Adipocyte (in vitro differentiated cells): ENCODE measurements at regions not wholly inside any gene's neighbourhood (a gene's known extent, or its start where the extent isn't known, plus 50 kb on each side); places are given as distances from the start of the nearest gene placed in this dataset.
"Not testable (repeated sequence)": the region's sequence is repeated elsewhere in the genome, so short reads cannot be mapped to it uniquely, and the experiment has no call there.

Experiments used
- DNase-seq: peaks from one replicate; pipeline ENCODE4 v3.0.0-alpha.2; 2015; ENCODE audit warnings: low read depth
- H3K27me3 ChIP-seq: replicated peaks from 2 replicates; pipeline ENCODE4 v1.7.0; 2013; ENCODE audit warnings: mild to moderate bottlenecking, low read length, moderate library complexity; ENCODE audit not compliant: control insufficient read depth, insufficient read depth
- H3K36me3 ChIP-seq: 2 replicates; pipeline ENCODE4 v1.7.0; 2013; ENCODE audit warnings: low read length, mild to moderate bottlenecking, moderate library complexity; ENCODE audit not compliant: control insufficient read depth, insufficient read depth, severe bottlenecking
- H3K4me1 ChIP-seq: 2 replicates; pipeline ENCODE4 v1.7.0; 2013; ENCODE audit warnings: mild to moderate bottlenecking, low read length, moderate library complexity; ENCODE audit not compliant: control insufficient read depth, insufficient read depth
- H3K4me3 ChIP-seq: 2 replicates; pipeline ENCODE4 v1.7.0; 2013; ENCODE audit warnings: mild to moderate bottlenecking, low read length, moderate library complexity
- H3K9ac ChIP-seq: 2 replicates; pipeline ENCODE4 v1.7.0; 2013; ENCODE audit warnings: mild to moderate bottlenecking, low read length, moderate library complexity
- H3K9me3 ChIP-seq: 2 replicates; pipeline ENCODE4 v1.7.0; 2013; ENCODE audit warnings: mild to moderate bottlenecking, low read length, moderate library complexity; ENCODE audit not compliant: control insufficient read depth

DNA sequence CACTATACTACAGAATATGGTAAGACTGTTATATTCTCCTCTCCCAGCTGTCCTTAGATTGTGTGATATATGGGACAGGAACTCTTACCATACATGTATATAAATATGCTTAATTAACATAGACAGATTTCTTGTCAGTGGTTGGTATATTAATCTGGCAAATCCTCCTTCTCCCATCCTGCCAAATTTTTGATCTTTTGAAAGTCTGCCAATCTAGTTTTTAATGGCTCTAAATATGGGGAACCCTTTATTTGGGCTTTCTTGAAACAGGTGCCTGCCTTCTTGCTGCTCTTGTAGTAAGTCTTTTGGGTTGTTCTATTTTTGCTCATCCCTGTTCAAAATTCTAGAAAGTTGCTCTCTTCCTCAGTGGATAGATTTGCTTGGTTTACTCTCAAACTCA lies 63.5 kb downstream of the SPATA31D1 start:
- no peak for DNase-seq
- H3K4me1 ChIP-seq: no peaks in the 10 kb centered on the region

DNA sequence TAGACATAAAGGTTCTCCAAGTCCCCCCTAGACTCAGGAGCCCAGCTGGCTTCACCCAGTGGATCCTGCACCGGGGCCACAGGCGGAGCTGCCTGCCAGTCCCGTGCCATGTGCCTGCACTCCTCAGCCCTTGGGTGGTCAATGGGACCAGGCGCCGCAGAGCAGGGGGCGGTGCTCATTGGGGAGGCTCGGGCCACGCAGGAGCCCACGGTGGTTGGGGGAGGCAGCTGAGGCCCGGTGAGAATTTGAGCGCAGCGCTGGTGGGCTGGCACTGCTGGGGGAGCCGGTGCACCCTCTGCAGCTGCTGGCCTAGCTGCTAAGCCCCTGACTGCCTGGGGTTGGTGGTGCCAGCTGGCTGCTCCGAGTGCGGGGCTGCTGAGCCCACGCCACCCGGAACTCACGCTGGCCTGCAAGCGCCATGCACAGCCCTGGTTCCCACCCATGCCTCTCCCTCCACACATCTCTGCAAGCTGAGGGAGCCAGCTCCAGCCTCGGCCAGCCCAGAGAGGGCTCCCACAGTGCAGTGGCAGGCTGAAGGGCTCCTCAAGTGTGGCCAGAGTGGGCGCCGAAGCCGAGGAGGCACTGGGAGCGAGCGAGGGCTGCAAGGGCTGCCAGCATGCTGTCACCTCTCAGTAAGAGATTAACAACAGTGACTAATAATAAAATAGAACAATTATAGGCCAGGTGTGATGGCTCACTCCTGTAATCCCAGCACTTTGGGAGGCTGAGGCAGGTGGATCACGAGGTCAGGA lies 65.9 kb downstream of the SPATA31D1 start:
- H3K4me1 ChIP-seq: no peaks in the 10 kb centered on the region
- no peaks in the 10 kb centered on the region for H3K9me3 ChIP-seq
- no peak overlapping the region for H3K9ac ChIP-seq
- no peaks in the 10 kb centered on the region for H3K36me3 ChIP-seq
- H3K4me3 ChIP-seq: no peak overlapping the region
- peaks cover 3% of the 10 kb centered on the region for H3K27me3 ChIP-seq
- no peak for DNase-seq

More for the DNA sequence above, 63.5 kb downstream of the SPATA31D1 start:
- Histone ChIP-seq H3K9ac (no peak overlapping the region), H3K9me3 (no peaks in the 10 kb centered on the region), H3K27me3 (no peaks in the 10 kb centered on the region), H3K36me3 (no peaks in the 10 kb centered on the region), H3K4me3 (no peak overlapping the region)

GRCh38 chr9:82057805-82058204 lies 69.2 kb downstream of the SPATA31D1 start:
- no peak overlapping the region for H3K9ac ChIP-seq
- H3K36me3 ChIP-seq: no peaks in the 10 kb centered on the region
- no peaks in the 10 kb centered on the region for H3K4me1 ChIP-seq
- no peak overlapping the region for H3K4me3 ChIP-seq
- H3K27me3 ChIP-seq: peaks cover 3% of the 10 kb centered on the region
- no peaks in the 10 kb centered on the region for H3K9me3 ChIP-seq
- no peak for DNase-seq

DNA sequence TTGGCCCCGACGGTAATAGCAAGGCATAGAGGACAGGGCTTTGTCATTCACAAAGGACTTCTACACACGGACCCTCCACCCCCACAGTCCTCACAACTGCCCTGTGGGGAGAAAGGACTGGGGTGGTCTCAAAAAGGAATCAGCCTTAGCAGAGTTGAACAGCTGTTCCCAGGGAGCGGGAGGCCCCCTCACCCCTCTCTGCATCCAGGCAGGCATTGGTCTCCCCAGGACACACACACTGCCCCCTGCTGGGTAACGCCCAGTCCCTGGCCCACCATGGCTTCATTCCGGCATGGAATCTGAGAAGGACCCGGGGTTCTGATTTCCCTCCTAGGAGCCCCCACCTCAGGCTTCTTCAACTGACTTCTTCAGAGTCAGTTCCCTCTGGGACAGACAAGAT lies 73.2 kb downstream of the SPATA31D1 start:
- not testable (repeated sequence) for H3K27me3 ChIP-seq, H3K4me1 ChIP-seq, H3K9me3 ChIP-seq, H3K9ac ChIP-seq, H3K4me3 ChIP-seq, H3K36me3 ChIP-seq, DNase-seq

DNA sequence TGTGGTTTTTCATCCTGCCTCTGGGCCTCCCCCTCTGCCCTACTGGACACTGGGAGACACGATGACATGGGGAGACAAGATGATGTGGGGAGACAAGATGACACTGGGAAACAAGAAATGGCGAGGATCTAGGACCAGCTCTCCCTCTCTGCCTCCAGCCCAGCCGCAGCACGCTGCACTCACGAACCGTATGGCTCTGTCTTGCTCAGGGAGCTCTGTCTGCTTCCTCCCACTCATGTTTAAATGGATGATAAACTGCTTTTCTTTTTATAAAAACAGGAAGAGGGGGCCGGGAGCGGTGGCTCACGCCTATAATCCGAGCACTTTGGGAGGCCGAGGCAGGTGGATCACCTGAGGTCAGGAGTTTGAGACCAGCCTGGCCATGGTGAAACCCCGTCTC lies 73.7 kb downstream of the SPATA31D1 start:
- H3K27me3 ChIP-seq: peaks cover 3% of the 10 kb centered on the region
- no peaks in the 10 kb centered on the region for H3K9me3 ChIP-seq
- H3K36me3 ChIP-seq: no peaks in the 10 kb centered on the region
- H3K9ac ChIP-seq: no peak overlapping the region
- DNase-seq: no peak
- no peak overlapping the region for H3K4me3 ChIP-seq
- H3K4me1 ChIP-seq: no peaks in the 10 kb centered on the region

DNA sequence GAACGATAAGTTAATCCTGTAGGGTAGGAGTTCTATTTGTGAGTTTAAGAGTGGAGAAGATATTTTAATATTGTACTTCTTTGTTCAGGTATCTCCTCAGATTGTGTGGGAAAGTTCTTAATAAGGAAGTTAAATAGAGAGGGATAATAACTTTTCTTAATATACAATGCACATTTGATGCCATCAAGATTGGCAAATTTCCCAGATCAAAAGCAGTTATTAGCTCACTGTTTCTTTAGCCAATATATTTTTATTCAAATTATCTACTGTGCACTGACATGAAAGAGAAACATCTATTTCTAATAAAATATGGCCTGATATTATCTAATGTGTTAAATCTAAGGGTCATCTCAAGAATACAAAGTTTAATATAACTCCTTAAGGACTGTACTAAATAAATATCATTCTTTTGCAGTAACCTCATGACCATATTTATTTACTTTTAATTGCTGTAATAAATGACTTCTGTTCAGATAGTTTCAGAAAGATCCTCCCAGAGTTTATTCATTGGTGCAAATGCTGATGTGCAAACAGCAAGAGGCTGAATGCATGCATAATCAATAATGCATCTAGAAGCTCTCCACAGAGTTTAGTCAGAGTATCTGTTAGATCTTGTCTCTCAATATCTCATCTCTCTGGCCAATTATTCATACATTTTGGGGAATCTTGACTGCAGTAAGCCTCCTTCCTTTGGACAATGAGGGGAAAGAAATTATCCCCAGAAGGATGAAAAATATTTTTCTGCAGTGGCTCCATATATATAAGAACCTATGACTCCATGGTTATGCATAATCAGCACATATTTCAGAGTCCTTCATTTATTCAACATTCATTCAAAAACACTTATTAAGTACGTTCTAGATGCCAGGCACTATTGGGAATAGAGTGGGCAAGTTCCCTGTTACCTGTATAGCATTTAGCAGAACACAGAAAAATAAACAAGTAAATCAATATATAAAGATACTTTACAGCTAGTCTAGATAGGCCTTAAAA lies 85.3 kb downstream of the SPATA31D1 start:
- Histone ChIP-seq H3K4me1 (no peaks in the 10 kb centered on the region), H3K36me3 (no peaks in the 10 kb centered on the region), H3K27me3 (no peaks in the 10 kb centered on the region), H3K9me3 (no peaks in the 10 kb centered on the region), H3K4me3 (no peak overlapping the region), H3K9ac (no peak overlapping the region)
- no peak for DNase-seq

DNA sequence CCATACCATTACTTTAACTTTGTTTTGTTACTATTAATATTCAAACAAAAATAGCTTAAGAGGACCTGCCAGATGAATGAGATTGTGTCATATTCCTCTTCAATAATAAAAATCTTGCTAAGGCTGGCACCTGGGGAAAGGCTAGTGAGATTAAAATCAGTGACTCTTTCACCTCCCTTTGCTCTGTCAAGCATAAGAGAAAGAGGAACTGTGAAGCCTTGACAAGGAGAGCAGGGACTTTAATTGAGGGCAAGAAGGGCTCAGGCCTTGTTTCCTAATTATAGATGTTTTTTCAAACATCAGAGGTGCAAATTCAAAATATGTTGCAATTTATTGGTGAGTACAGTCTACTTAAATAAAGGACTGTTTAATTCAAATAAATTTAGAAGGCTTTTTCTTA lies 91.7 kb downstream of the SPATA31D1 start:
- H3K27me3 ChIP-seq: no peaks in the 10 kb centered on the region
- H3K9ac ChIP-seq: no peak overlapping the region
- no peaks in the 10 kb centered on the region for H3K4me1 ChIP-seq
- no peaks in the 10 kb centered on the region for H3K9me3 ChIP-seq
- no peaks in the 10 kb centered on the region for H3K36me3 ChIP-seq
- no peak for DNase-seq
- no peak overlapping the region for H3K4me3 ChIP-seq

DNA sequence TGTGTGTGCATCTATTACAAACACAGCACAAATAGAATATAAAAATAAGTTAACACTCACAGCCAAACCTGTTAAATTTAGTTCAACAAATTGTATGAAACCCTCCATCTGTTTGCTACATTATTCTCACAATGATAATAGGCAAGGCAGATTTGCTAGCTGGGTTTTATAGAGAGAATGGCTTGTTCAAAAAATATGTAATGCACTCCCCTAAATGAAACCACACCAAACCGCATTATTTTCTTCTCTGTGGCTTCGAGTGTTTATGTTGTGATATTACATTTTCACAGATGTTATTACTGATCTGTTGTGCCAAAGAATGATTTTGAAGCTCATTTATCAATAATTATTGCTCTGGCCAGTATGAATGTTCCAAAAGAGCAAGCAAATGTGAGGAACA lies 92.9 kb downstream of the SPATA31D1 start:
- Histone ChIP-seq H3K27me3 (no peaks in the 10 kb centered on the region), H3K4me3 (no peak overlapping the region), H3K36me3 (no peaks in the 10 kb centered on the region), H3K9me3 (no peaks in the 10 kb centered on the region), H3K9ac (no peak overlapping the region), H3K4me1 (no peaks in the 10 kb centered on the region)
- DNase-seq: no peak

GRCh38 chr9:82082563-82082962 lies 94.0 kb downstream of the SPATA31D1 start:
- H3K9ac ChIP-seq: no peak overlapping the region

DNA sequence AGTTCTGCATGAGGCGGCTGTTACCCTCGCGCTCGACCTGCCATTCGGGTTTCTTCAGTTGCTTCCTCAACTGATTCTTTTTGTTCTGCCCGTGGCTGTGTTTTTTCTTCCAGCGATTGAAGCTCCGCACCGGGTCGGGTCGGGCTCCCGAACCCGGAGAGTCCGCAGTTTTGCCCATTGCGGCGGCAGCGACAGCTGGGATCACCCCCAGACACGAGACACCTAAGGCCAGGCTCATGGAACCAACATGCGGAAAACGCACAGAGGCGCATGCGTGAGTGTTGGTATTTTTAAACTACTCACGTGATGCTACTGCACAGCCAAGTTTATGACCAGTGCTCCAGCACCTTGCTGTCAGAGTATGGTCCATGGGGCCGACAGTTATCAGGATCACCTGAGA lies 100.0 kb downstream of the SPATA31D1 start:
- Histone ChIP-seq H3K4me3 (no peak overlapping the region), H3K36me3 (no peaks in the 10 kb centered on the region), H3K9ac (no peak overlapping the region), H3K27me3 (no peaks in the 10 kb centered on the region), H3K4me1 (no peaks in the 10 kb centered on the region), H3K9me3 (no peaks in the 10 kb centered on the region)
- no peak for DNase-seq

More at GRCh38 chr9:82082563-82082962, 94.0 kb downstream of the SPATA31D1 start:
- Histone ChIP-seq H3K9me3 (no peaks in the 10 kb centered on the region), H3K36me3 (no peaks in the 10 kb centered on the region), H3K4me3 (no peak overlapping the region), H3K4me1 (no peaks in the 10 kb centered on the region), H3K27me3 (no peaks in the 10 kb centered on the region)
- no peak for DNase-seq

DNA sequence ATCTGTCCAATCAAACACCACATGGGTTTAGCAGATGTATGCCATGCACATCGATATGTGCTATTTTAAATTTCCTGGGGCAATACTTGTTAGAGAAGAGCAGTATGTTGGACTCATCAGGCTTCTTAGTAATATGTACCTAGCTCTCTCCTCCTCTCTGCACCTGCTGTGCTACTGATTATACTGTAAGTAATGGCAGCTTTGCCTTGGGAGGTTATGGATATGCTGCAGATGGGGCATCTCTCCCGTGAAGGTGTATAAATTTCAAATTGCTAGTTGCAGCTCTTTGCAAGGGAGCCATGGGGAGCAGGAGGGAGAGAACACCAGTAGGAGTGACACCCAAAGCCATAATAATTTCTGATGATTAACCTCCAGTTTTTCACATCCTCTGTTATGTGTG lies 101.5 kb downstream of the SPATA31D1 start:
- H3K4me3 ChIP-seq: no peak overlapping the region
- no peaks in the 10 kb centered on the region for H3K27me3 ChIP-seq
- H3K9ac ChIP-seq: no peak overlapping the region
- no peaks in the 10 kb centered on the region for H3K36me3 ChIP-seq
- H3K9me3 ChIP-seq: no peaks in the 10 kb centered on the region
- no peaks in the 10 kb centered on the region for H3K4me1 ChIP-seq
- no peak for DNase-seq
